NCI-H345 treated with DMSO at 0.1 percent for 48 hours (cell line): ENCODE measurements at regions not wholly inside any gene's neighbourhood (a gene's known extent, or its start where the extent isn't known, plus 50 kb on each side); places are given as distances from the start of the nearest gene placed in this dataset.
A peak's percentile ranks its signal among the peaks of the same experiment; 100 is the strongest.

Source experiments
- DNase-seq: peaks from one replicate; lab custom pipeline; 2025; ENCODE audit not compliant: unreplicated experiment; lab: John Stamatoyannopoulos, UW

- DNase-seq, result no peak
Observed at GRCh38 chr2:58959996-58960395, 718.9 kb upstream of the FANCL start.

- DNase-seq, result no peak
Observed at GRCh38 chr2:58957188-58957840, 716.2 kb upstream of the FANCL start.

- no peak for DNase-seq
Observed at GRCh38 chr2:58954880-58955385, 713.8 kb upstream of the FANCL start.

- no peak for DNase-seq
Observed at GRCh38 chr2:58951722-58952121, 710.6 kb upstream of the FANCL start.

GRCh38 chr2:58950795-58951462 is 709.8 kb upstream of the FANCL start:
- DNase-seq, result no peak

GRCh38 chr2:58939388-58939787 is 698.3 kb upstream of the FANCL start:
- no peak for DNase-seq

- DNase-seq, result no peak
Observed at GRCh38 chr2:58938988-58939387, 697.9 kb upstream of the FANCL start.

GRCh38 chr2:58932801-58933200 is 691.7 kb upstream of the FANCL start:
- DNase-seq, result no peak

- no peak for DNase-seq
Observed at GRCh38 chr2:58930537-58930936, 689.4 kb upstream of the FANCL start.

- no peak for DNase-seq
Observed at GRCh38 chr2:58928973-58929372, 687.8 kb upstream of the FANCL start.

- no peak for DNase-seq
Observed at GRCh38 chr2:58928391-58928790, 687.3 kb upstream of the FANCL start.

GRCh38 chr2:58926112-58926511 is 685.0 kb upstream of the FANCL start:
- DNase-seq, result no peak

- DNase-seq, result no peak
Observed at GRCh38 chr2:58925676-58926081, 684.6 kb upstream of the FANCL start.

- DNase-seq, result peak; percentile 12
Observed at GRCh38 chr2:58923869-58924268, 682.7 kb upstream of the FANCL start.

GRCh38 chr2:58922245-58922644 is 681.1 kb upstream of the FANCL start:
- no peak for DNase-seq

GRCh38 chr2:58921676-58922075 is 680.6 kb upstream of the FANCL start:
- no peak for DNase-seq

- no peak for DNase-seq
Observed at GRCh38 chr2:58920001-58920400, 678.9 kb upstream of the FANCL start.

- no peak for DNase-seq
Observed at GRCh38 chr2:58919316-58919715, 678.2 kb upstream of the FANCL start.

GRCh38 chr2:58918141-58918540 is 677.0 kb upstream of the FANCL start:
- no peak for DNase-seq

GRCh38 chr2:58917596-58917995 is 676.5 kb upstream of the FANCL start:
- no peak for DNase-seq

- no peak for DNase-seq
Observed at GRCh38 chr2:58916063-58916462, 674.9 kb upstream of the FANCL start.

GRCh38 chr2:58914733-58915505 is 673.8 kb upstream of the FANCL start:
- no peak for DNase-seq
